Nephron progenitor cell (in vitro differentiated cells): ENCODE measurements at regions not wholly inside any gene's neighbourhood (a gene's known extent, or its start where the extent isn't known, plus 50 kb on each side); places are given as distances from the start of the nearest gene placed in this dataset.

Experiments
- DNase-seq: peaks from one replicate; pipeline ENCODE4 v3.0.0; 2021
- H3K27ac Mint-ChIP-seq: 2 replicates; pipeline ENCODE4 v1.8.0; 2021; ENCODE audit warnings: mild to moderate bottlenecking, moderate library complexity, mixed read lengths
- H3K27me3 Mint-ChIP-seq: 2 replicates; pipeline ENCODE4 v1.8.0; 2021; ENCODE audit warnings: mild to moderate bottlenecking, low read depth, mixed read lengths; ENCODE audit not compliant: poor library complexity
- H3K36me3 Mint-ChIP-seq: 2 replicates; pipeline ENCODE4 v1.8.0; 2021; ENCODE audit warnings: low read depth, mixed read lengths
- H3K4me1 Mint-ChIP-seq: 2 replicates; pipeline ENCODE4 v1.8.0; 2021; ENCODE audit warnings: mixed read lengths
- H3K4me3 Mint-ChIP-seq: 2 replicates; pipeline ENCODE4 v1.8.0; 2021; ENCODE audit warnings: mild to moderate bottlenecking, moderate library complexity, mixed read lengths
- H3K9me3 Mint-ChIP-seq: 2 replicates; pipeline ENCODE4 v1.8.0; 2021; ENCODE audit warnings: mild to moderate bottlenecking, moderate library complexity, mixed read lengths
- TF ChIP-seq, protein P1 (sequence below): fragments of 200-600 bp; sonication (generic); IDR thresholded peaks from 2 replicates; pipeline ENCODE4 v1.5.0; 2021; ENCODE audit warnings: antibody characterized with exemption

GRCh38 chr22:27588915-27589314, 212.6 kb downstream of the MN1 start:
- H3K27ac Mint-ChIP-seq, result no peak overlapping the region
- H3K36me3 Mint-ChIP-seq, result no peaks in the 10 kb centered on the region
- DNase-seq, result no peak
- H3K4me1 Mint-ChIP-seq, result peaks cover 21% of the 10 kb centered on the region
- H3K9me3 Mint-ChIP-seq, result peaks cover 11% of the 10 kb centered on the region
- H3K4me3 Mint-ChIP-seq, result no peak overlapping the region
- TF ChIP-seq, protein P1, sequence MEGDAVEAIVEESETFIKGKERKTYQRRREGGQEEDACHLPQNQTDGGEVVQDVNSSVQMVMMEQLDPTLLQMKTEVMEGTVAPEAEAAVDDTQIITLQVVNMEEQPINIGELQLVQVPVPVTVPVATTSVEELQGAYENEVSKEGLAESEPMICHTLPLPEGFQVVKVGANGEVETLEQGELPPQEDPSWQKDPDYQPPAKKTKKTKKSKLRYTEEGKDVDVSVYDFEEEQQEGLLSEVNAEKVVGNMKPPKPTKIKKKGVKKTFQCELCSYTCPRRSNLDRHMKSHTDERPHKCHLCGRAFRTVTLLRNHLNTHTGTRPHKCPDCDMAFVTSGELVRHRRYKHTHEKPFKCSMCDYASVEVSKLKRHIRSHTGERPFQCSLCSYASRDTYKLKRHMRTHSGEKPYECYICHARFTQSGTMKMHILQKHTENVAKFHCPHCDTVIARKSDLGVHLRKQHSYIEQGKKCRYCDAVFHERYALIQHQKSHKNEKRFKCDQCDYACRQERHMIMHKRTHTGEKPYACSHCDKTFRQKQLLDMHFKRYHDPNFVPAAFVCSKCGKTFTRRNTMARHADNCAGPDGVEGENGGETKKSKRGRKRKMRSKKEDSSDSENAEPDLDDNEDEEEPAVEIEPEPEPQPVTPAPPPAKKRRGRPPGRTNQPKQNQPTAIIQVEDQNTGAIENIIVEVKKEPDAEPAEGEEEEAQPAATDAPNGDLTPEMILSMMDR, result no peak
- peaks cover 43% of the 10 kb centered on the region for H3K27me3 Mint-ChIP-seq

DNA sequence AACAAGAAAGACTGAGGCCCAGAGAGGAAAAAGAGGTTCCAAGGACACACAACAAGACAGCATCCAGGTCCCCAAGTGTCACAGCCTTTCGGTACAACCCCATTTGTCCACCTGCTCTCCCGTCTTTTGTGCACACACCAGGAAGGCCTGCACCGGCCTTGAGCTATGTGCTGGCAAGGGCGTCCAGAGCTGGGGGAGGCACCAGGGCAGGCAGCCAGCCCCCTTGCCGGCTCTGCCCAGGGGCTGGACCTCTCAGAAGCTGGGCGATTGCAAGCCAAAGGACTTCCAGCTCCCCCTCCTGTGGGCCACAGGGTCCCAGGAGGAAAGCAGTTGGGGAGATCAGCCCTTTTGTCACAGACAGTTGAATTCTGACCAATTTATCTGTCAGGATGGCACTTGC, 210.5 kb downstream of the MN1 start:
- Mint-ChIP-seq H3K4me1 (peaks cover 21% of the 10 kb centered on the region), H3K27ac (no peak overlapping the region), H3K36me3 (no peaks in the 10 kb centered on the region), H3K9me3 (peaks cover 11% of the 10 kb centered on the region), H3K27me3 (peaks cover 23% of the 10 kb centered on the region), H3K4me3 (no peak overlapping the region)
- no peak for DNase-seq
- TF ChIP-seq, protein P1, result no peak

DNA sequence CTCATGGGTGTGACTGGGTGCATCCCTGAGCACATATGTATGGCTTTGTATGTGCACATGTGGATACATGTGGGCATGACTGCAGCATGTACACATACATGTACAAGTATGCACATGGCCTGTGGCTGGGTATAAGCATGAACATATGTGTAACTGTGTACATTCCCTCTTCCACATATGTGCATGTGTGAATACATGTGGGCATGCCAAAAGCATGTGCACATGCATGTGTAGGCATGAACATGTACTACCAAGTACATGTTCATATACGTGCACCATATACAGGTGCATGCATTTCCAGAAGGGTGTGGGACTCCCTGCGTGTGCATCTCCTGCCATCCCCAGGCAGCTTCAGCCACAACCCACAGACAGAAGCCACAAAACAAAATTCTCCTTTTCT, 208.2 kb downstream of the MN1 start:
- peaks cover 21% of the 10 kb centered on the region for H3K4me1 Mint-ChIP-seq
- TF ChIP-seq, protein P1, result no peak
- peaks cover 10% of the 10 kb centered on the region for H3K27me3 Mint-ChIP-seq
- H3K27ac Mint-ChIP-seq, result no peak overlapping the region
- no peak for DNase-seq
- no peak overlapping the region for H3K4me3 Mint-ChIP-seq
- H3K36me3 Mint-ChIP-seq, result no peaks in the 10 kb centered on the region
- peaks cover 1% of the 10 kb centered on the region for H3K9me3 Mint-ChIP-seq

DNA sequence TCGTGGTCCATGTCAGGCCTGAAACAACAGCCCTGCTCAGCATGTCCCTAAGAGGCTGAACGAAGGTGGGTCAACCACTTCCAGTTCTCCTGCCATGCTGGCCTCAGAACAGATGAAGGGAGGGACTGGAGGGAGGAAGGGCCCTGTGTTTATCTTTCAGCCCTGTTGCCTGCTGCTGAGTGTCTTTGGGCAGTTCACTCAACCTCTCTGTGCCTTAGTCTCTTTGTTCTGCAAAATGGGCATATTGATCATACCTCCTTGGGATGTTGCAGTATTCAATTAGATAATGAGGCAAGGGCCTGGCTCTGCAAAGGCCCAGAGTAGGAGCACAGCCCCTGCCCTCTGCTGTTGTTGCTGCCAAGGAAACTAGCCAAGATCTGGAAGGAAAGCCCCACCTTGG, 207.5 kb downstream of the MN1 start:
- peaks cover 6% of the 10 kb centered on the region for H3K9me3 Mint-ChIP-seq

DNA sequence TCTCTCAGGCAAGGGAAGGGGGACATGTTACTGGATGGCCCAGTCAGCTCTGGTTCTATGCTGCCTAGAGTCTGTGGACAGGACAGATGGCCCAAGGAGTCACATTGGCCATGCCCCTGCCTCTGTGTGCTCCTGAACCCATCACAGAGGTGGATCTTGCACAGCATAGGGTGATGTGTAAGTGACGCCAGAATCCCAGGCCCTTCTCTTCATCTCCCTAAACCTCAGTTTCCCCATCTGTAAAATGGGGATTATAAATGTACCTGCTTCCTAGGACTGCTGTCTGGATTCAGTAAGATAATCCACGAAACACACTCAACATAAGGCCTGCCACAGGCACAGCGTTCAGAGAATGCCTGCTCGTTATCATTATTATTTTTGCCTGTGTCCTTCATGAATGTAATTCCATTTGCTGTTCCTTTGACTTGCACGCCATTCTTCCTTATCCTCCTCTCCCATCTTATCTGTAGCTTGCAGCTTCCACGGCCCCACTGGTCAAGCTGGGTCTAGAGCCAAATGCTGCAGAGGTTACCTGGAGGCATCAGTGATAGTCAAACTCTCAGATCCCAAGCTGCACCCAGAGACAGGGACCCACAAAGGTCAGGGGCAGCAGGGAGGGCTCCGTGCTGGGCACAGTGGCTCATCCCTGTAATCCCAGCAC, 207.0 kb downstream of the MN1 start:
- TF ChIP-seq, protein P1, result no peak
- H3K36me3 Mint-ChIP-seq, result no peaks in the 10 kb centered on the region
- no peak for DNase-seq
- peaks cover 6% of the 10 kb centered on the region for H3K27me3 Mint-ChIP-seq
- peaks cover 6% of the 10 kb centered on the region for H3K9me3 Mint-ChIP-seq
- no peak overlapping the region for H3K27ac Mint-ChIP-seq
- no peak overlapping the region for H3K4me3 Mint-ChIP-seq
- peaks cover 21% of the 10 kb centered on the region for H3K4me1 Mint-ChIP-seq

More for the DNA sequence above, 207.5 kb downstream of the MN1 start:
- Mint-ChIP-seq H3K4me1 (peaks cover 21% of the 10 kb centered on the region), H3K4me3 (no peak overlapping the region), H3K27me3 (peaks cover 7% of the 10 kb centered on the region), H3K36me3 (no peaks in the 10 kb centered on the region), H3K27ac (no peak overlapping the region)
- no peak for DNase-seq
- TF ChIP-seq, protein P1, result no peak

DNA sequence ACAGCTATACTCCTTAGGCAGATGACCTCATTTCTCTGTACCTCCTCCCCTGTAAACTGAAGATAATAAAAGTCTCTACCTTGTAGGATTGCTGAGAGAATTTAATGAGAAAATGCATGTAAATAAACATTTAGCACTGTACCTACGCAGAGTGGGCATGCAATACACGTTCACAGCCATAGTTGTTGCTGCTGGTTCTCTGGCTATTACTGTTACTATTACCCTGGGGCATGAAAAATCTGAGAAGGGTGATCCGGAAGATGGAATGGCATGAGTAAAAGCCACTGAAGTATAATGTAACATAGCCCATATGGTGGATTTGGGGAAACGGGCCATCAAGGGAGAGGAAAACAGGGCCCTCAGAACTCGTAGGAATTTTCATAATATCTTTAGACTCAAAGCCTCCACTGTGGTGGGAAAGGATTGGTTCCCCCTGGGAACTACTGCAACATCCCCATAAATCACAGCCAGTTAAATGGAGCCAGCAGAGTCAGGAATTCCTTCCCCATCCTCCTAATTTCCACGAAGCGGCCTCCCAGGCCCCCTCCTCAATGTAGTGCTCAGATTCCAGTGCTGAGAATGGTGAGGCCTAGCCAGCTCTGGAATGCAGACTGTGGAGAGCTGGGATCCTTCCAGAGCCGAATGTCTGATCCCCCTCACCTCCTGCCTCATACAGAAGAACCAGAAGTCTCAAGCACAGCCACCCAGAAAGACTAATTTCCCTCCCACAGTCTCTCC, 205.3 kb downstream of the MN1 start:
- peaks cover 13% of the 10 kb centered on the region for H3K4me1 Mint-ChIP-seq
- H3K27me3 Mint-ChIP-seq, result peaks cover 12% of the 10 kb centered on the region
- H3K4me3 Mint-ChIP-seq, result no peak overlapping the region
- H3K9me3 Mint-ChIP-seq, result peaks cover 6% of the 10 kb centered on the region
- TF ChIP-seq, protein P1, result no peak
- H3K27ac Mint-ChIP-seq, result no peak overlapping the region
- no peaks in the 10 kb centered on the region for H3K36me3 Mint-ChIP-seq
- peak; percentile 28 for DNase-seq
